Jurkat, Clone E6-1 (cell line): ENCODE measurements at regions not wholly inside any gene's neighbourhood (a gene's known extent, or its start where the extent isn't known, plus 50 kb on each side); places are given as distances from the start of the nearest gene placed in this dataset.
"Not testable (repeated sequence)": the region's sequence is repeated elsewhere in the genome, so short reads cannot be mapped to it uniquely, and the experiment has no call there.

ENCODE experiments used
- DNase-seq: peaks from one replicate; pipeline ENCODE4 v3.0.0-alpha.2; 2011; ENCODE audit warnings: low read depth, low spot score
- H3K4me3 ChIP-seq: 2 replicates; pipeline ENCODE4 v1.5.1; 2011; ENCODE audit warnings: mild to moderate bottlenecking, low read length, control low read depth, moderate library complexity

GRCh38 chr2:7740114-7740513 is 822.9 kb downstream of the RNF144A start:
- H3K4me3 ChIP-seq: no peak overlapping the region

GRCh38 chr2:7742301-7742700 is 825.1 kb downstream of the RNF144A start:
- DNase-seq: no peak
- no peak overlapping the region for H3K4me3 ChIP-seq

More at GRCh38 chr2:7740114-7740513, 822.9 kb downstream of the RNF144A start:
- DNase-seq: no peak

GRCh38 chr2:7744827-7745226 is 827.6 kb downstream of the RNF144A start:
- no peak for DNase-seq
- no peak overlapping the region for H3K4me3 ChIP-seq

GRCh38 chr2:7745369-7745768 is 828.2 kb downstream of the RNF144A start:
- H3K4me3 ChIP-seq: no peak overlapping the region
- no peak for DNase-seq

- DNase-seq: no peak
Measured at GRCh38 chr2:7748717-7749415, 831.7 kb downstream of the RNF144A start.

GRCh38 chr2:7749895-7750559 is 832.8 kb downstream of the RNF144A start:
- DNase-seq: no peak

More at GRCh38 chr2:7748717-7749415, 831.7 kb downstream of the RNF144A start:
- H3K4me3 ChIP-seq: no peak overlapping the region

GRCh38 chr2:7752291-7752690 is 835.1 kb downstream of the RNF144A start:
- no peak for DNase-seq
- H3K4me3 ChIP-seq: no peak overlapping the region

More at GRCh38 chr2:7749895-7750559, 832.8 kb downstream of the RNF144A start:
- H3K4me3 ChIP-seq: no peak overlapping the region

- DNase-seq: no peak
- H3K4me3 ChIP-seq: no peak overlapping the region
Measured at GRCh38 chr2:7753777-7754176, 836.6 kb downstream of the RNF144A start.

GRCh38 chr2:7755879-7756278 is 838.7 kb downstream of the RNF144A start:
- no peak for DNase-seq

GRCh38 chr2:7758073-7758759 is 841.0 kb downstream of the RNF144A start:
- DNase-seq: no peak
- no peak overlapping the region for H3K4me3 ChIP-seq

More at GRCh38 chr2:7755879-7756278, 838.7 kb downstream of the RNF144A start:
- no peak overlapping the region for H3K4me3 ChIP-seq

- no peak for DNase-seq
- H3K4me3 ChIP-seq: no peak overlapping the region
Measured at GRCh38 chr2:7759898-7760297, 842.7 kb downstream of the RNF144A start.

GRCh38 chr2:7763418-7763817 is 846.2 kb downstream of the RNF144A start:
- not testable (repeated sequence) for H3K4me3 ChIP-seq, DNase-seq

- no peak overlapping the region for H3K4me3 ChIP-seq
- DNase-seq: no peak
Measured at GRCh38 chr2:7765236-7765635, 848.0 kb downstream of the RNF144A start.

- no peak for DNase-seq
- H3K4me3 ChIP-seq: no peak overlapping the region
Measured at GRCh38 chr2:7766088-7766722, 849.0 kb downstream of the RNF144A start.

GRCh38 chr2:7766978-7767565 is 849.9 kb downstream of the RNF144A start:
- no peak overlapping the region for H3K4me3 ChIP-seq
- DNase-seq: no peak

GRCh38 chr2:7767902-7768301 is 850.7 kb downstream of the RNF144A start:
- H3K4me3 ChIP-seq: no peak overlapping the region
- DNase-seq: no peak

GRCh38 chr2:7771781-7772180 is 854.6 kb downstream of the RNF144A start:
- DNase-seq: no peak

GRCh38 chr2:7773362-7774360 is 856.4 kb downstream of the RNF144A start:
- H3K4me3 ChIP-seq: no peak overlapping the region
- no peak for DNase-seq

More at GRCh38 chr2:7771781-7772180, 854.6 kb downstream of the RNF144A start:
- H3K4me3 ChIP-seq: no peak overlapping the region
